Smooth muscle cell of the brain vasculature (primary cell): ENCODE measurements at regions not wholly inside any gene's neighbourhood (a gene's known extent, or its start where the extent isn't known, plus 50 kb on each side); places are given as distances from the start of the nearest gene placed in this dataset.

Experiments
- DNase-seq: peaks from one replicate; pipeline ENCODE4 v3.0.0-alpha.2; 2012; ENCODE audit warnings: low read depth, low spot score

GRCh38 chr18:51647346-51647745 is 449.9 kb upstream of the MEX3C start:
- DNase-seq: no peak

GRCh38 chr18:51647942-51648341 is 450.5 kb upstream of the MEX3C start:
- no peak for DNase-seq

GRCh38 chr18:51649796-51650195 is 452.3 kb upstream of the MEX3C start:
- DNase-seq: no peak

- DNase-seq: no peak
These were observed 454.3 kb upstream of the MEX3C start for GRCh38 chr18:51651761-51652160.

DNA sequence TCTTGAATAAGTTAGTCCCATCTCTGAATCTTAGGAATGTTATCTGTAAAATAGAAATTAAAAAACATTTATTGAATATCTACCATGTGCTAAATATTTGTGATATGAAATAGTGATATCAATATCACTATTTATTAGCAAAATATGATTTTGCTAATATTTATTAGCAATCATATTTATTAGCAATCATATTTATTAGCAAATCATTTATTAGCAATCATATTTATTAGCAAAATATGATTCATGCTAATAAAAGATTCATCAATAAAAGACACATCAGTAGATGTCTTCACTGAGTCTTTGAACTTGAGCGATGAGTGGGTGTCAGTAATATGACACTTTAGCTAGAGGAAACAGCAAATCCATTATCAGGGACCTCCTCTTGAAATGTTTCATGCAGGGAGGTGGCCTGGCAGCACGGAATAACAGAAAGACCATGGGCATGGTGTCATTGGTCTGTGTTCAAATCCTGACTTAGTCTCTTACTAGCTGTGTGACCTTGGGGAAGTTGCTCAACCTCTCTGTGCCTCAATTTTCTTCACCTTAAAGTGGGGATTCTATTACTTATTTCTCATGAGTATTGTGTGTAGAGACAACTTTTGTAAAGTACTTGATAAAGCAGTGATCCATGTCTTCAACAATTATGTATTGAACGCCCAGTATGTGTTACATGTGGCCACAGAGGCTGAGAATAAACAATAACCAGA is 456.2 kb upstream of the MEX3C start:
- no peak for DNase-seq

GRCh38 chr18:51654488-51655326 is 457.2 kb upstream of the MEX3C start:
- DNase-seq: no peak

DNA sequence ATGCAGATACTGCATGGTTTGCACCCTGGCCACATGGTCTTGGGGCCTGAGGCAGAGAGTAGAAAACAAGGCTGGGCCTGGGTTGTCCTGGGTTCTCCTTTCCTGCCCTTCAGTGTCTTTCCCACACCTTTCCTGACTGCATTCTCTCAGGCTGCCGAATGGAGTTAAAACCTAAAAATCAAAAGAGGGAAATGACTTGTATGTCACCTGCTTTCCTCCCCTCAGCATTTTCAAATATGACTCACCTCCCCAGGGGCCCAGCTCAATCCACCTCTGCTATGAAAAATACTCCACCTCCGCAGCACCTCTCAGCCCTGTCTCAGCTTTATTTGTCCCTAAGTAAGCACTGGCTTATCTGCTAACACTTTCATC is 457.8 kb upstream of the MEX3C start:
- DNase-seq: no peak

- no peak for DNase-seq
These were observed 458.8 kb upstream of the MEX3C start for GRCh38 chr18:51656249-51656648.

DNA sequence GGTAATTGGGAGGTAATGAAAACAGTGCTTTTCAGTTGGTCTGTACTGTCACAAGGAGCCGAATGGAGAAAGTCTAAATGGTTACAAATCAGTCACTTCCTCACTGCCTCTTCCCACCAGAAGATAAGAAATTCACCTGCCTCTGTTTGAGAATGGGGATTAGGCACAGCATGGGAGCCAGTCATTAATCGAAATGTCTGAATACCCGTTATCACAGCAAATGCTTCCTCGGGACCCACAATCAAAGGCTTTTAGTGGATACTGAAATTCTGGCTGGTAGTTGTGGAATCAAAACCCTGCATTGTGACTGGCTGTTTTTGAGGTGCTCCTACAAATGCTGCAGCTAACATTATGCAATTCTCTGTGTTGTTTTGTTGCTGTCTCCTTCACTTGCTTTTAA is 461.0 kb upstream of the MEX3C start:
- DNase-seq: no peak

GRCh38 chr18:51659781-51660180 is 462.3 kb upstream of the MEX3C start:
- no peak for DNase-seq

- DNase-seq: no peak
These were observed 462.8 kb upstream of the MEX3C start for GRCh38 chr18:51660188-51660715.

- no peak for DNase-seq
These were observed 466.8 kb upstream of the MEX3C start for GRCh38 chr18:51664236-51664635.

DNA sequence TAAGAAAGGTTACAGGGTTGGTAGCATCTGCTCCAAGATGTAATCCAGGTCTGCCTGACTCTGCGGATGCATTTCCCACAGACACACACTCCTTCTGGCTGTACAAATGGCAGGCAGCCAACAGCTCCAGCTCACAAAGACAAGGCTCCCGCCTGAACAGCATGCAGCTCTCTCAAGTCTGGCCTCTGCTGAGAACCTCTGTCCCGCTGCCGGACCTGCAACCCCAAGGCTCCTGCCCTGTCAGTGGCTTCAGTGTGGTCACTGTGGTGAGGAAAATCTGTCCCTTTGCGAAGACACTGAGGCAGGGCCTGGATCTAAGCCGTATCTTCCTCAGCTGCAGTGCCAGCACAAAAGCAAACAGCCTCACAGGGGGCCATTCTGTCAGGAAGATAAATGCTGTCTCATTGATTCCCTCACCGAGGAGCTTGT is 469.3 kb upstream of the MEX3C start:
- DNase-seq: no peak

GRCh38 chr18:51668101-51668500 is 470.6 kb upstream of the MEX3C start:
- DNase-seq: no peak

DNA sequence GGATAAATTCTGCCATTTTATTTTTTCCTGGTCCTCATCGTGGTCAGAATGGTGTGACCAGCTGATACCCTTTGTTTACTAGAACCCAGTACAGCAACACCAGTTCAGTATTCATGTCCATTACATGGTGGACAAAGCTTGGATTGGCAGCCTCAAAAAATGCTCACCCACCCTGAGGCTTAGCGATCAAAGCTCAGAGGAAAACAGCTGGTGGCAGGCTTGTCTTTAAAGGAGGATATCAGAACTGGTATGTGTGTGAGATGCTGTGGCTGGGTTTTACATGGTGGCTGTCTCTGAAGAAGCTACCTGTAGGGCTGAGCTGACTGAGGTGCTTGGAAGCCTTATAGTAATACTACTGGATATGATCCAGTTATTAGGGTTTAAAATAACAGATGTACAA is 471.1 kb upstream of the MEX3C start:
- no peak for DNase-seq

GRCh38 chr18:51686590-51686989 is 489.1 kb upstream of the MEX3C start:
- no peak for DNase-seq

DNA sequence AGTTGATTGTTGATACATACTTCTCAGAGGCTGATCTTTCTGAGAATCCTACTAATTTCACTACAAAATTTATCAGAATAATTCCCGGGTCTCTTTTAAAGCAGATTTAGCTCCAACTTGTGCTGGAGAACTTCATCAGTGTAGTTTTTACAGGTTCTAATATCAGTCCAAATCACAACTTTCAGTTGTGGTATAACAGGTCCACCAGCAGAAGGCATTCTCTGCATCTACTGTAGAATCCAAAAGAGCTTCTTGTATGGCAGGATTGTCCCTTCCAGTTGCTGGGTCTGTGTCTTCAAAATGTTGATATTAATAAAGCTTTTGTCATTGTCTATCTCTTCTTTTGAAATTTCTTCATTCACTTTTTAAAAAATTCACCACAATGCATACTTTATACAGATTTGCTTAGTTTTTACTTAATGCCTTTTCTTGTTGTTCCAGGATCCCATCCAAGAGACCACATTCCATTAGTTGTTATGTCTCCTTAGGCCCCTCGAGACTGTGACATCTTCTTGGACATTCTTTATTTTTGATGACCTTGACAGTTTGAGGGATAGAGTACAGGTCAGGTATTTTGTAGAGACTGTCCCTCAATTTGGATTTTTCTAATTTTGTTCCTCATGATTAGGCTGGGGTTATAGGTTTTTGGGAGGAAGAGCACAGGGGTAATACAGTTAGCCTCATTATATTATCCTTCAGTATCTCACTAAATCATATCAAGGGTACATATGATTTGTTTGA is 490.5 kb upstream of the MEX3C start:
- no peak for DNase-seq

GRCh38 chr18:51692612-51693011 is 495.1 kb upstream of the MEX3C start:
- no peak for DNase-seq

GRCh38 chr18:51711298-51711889 is 513.9 kb upstream of the MEX3C start:
- DNase-seq: no peak

DNA sequence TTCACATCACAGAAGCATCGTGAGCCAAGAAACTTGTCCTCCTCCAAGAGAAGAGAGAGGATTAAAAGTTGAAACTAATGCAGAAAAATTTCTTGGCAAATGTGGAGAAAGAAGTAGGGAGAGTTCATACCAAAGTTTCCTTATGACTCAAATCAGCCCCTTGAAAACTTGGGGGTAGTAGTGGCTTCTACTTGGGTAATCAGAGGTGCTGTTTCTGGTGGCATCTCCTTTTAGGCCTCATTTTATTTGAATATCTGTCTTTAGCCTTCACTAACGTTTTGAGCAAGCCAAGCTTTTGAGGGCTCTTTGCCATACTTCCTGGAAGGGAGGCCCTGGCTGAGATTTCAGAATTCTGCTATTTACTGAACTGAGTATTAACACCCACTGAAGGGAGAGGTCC is 515.3 kb upstream of the MEX3C start:
- DNase-seq: no peak

DNA sequence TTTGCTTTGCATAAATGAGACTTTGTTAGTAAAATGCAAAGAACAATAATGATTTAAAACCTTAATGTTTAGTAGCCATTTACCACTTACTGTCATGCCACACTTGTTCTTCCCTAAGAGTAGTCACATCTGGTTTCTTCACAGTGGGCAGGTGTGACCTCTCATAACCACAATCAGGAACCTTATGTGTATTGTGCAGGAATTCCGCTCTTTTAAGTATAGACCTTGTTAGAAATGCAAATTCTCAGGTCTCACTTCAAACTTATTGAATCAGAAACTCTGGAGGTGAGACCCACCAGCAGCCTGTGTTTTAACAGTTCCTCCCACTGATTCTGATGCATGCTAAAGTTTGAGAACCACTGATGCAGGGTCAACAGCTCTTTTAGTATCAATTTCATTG is 518.8 kb upstream of the MEX3C start:
- no peak for DNase-seq

DNA sequence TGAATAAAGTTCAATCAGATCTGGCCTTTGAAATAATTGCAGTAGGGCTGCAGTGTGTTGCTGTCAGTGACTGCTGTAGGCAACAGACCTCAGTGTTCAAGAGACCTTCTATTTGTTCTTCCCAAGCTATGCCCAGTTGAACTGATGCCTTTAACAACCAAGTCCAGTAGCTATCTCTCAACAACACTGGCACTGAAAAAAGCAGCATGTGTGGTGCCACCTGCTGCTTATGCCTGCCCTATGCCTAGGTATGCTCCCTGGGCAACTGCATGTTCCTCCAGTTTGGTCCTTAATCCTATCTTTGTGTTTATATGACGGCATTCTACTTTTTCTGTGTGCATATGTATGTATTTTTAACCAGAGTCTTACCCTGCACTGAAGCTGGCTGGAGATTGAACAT is 523.9 kb upstream of the MEX3C start:
- DNase-seq: no peak
